ENCODE measurements at regions not wholly inside any gene's neighbourhood (a gene's known extent, or its start where the extent isn't known, plus 50 kb on each side); places are given as distances from the start of the nearest gene placed in this dataset.

DNA sequence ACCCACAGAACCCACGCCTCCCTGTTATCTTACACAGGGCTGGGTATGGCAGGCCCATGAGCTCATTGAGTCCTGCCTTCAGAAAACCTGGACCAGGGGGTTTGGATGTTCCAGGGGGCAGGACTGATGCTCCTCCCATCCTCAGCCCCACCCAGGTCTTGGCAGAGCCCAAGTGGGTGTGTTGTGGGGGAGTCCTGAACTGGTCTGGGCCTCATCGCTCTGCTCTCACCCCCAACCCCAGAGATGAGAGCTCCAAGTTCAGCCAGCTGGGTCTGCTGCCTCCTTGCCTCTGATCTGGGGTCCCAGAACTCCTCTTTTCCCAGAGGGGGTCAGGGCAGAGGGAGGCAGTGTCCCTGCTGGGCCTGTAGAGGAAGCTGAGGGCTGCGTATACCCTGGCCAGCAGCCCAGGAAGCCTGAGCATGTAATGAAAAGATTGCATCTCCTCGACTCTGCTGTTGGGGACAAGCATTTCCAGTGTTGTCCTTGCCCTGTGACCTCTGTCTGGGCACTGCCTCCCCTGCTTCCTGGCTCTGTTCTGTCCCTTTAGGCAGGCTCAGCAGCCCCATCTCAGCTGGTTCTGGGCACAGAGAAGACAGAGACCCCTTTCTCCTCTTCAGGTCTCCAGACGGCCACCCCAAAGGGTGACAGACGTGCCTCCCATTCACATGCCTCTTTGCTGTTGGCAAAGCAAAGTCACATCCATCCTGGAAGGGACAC is 54.7 kb upstream of the EPS8L3 start:
- TF ChIP-seq GABPA (IDR thresholded peaks at IDR 0.05 in 1 of 2, conservative IDR thresholded peaks at IDR 0.05 in 1 of 2) = no peak
- TF ChIP-seq, protein P1, sequence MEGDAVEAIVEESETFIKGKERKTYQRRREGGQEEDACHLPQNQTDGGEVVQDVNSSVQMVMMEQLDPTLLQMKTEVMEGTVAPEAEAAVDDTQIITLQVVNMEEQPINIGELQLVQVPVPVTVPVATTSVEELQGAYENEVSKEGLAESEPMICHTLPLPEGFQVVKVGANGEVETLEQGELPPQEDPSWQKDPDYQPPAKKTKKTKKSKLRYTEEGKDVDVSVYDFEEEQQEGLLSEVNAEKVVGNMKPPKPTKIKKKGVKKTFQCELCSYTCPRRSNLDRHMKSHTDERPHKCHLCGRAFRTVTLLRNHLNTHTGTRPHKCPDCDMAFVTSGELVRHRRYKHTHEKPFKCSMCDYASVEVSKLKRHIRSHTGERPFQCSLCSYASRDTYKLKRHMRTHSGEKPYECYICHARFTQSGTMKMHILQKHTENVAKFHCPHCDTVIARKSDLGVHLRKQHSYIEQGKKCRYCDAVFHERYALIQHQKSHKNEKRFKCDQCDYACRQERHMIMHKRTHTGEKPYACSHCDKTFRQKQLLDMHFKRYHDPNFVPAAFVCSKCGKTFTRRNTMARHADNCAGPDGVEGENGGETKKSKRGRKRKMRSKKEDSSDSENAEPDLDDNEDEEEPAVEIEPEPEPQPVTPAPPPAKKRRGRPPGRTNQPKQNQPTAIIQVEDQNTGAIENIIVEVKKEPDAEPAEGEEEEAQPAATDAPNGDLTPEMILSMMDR (IDR thresholded peaks at IDR 0.05; ENCODE audit: low read depth, low read length, missing input control) = no peak
- no peak for TF ChIP-seq TAF1 (conservative IDR thresholded peaks at IDR 0.05)
- no peak for TF ChIP-seq YY1 (IDR thresholded peaks at IDR 0.05)
- TF ChIP-seq JUND (IDR thresholded peaks at IDR 0.05) = no peak
- no peak for TF ChIP-seq EGR1 (IDR thresholded peaks at IDR 0.05; ENCODE audit: low read depth in 2 of 2)
- TF ChIP-seq, protein P2, sequence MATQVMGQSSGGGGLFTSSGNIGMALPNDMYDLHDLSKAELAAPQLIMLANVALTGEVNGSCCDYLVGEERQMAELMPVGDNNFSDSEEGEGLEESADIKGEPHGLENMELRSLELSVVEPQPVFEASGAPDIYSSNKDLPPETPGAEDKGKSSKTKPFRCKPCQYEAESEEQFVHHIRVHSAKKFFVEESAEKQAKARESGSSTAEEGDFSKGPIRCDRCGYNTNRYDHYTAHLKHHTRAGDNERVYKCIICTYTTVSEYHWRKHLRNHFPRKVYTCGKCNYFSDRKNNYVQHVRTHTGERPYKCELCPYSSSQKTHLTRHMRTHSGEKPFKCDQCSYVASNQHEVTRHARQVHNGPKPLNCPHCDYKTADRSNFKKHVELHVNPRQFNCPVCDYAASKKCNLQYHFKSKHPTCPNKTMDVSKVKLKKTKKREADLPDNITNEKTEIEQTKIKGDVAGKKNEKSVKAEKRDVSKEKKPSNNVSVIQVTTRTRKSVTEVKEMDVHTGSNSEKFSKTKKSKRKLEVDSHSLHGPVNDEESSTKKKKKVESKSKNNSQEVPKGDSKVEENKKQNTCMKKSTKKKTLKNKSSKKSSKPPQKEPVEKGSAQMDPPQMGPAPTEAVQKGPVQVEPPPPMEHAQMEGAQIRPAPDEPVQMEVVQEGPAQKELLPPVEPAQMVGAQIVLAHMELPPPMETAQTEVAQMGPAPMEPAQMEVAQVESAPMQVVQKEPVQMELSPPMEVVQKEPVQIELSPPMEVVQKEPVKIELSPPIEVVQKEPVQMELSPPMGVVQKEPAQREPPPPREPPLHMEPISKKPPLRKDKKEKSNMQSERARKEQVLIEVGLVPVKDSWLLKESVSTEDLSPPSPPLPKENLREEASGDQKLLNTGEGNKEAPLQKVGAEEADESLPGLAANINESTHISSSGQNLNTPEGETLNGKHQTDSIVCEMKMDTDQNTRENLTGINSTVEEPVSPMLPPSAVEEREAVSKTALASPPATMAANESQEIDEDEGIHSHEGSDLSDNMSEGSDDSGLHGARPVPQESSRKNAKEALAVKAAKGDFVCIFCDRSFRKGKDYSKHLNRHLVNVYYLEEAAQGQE (IDR thresholded peaks at IDR 0.05) = no peak

All from liver (tissue), 3 donors.